Pons (tissue), 1 donor: ENCODE measurements at regions not wholly inside any gene's neighbourhood (a gene's known extent, or its start where the extent isn't known, plus 50 kb on each side); places are given as distances from the start of the nearest gene placed in this dataset.

Experiments used
- DNase-seq: peaks from one replicate; pipeline ENCODE4 v3.0.0-alpha.2; 2016; ENCODE audit warnings: low spot score

- DNase-seq, result no peak
Observed at GRCh38 chr15:93553167-93553935, 464.3 kb upstream of the RGMA start.

DNA sequence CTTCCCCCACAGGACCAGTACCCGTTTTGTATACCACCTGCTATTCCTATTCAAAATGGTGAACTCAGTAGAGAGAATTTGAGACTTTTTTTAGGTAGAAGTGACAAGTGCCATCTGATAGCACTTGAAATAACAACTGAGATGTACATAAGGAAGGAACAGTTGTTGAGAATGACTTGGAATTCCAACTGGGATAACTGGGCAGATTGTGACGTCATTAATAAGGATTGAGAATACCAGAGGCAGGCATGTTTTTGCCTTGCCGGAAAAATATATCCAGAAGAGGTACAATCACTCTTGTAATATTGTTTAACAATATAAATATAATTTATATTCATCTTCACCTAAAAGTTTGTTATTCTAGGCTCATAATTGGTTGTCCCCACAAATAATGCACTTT is 454.1 kb upstream of the RGMA start:
- no peak for DNase-seq

GRCh38 chr15:93527374-93528050 is 438.5 kb upstream of the RGMA start:
- peak; percentile 17 for DNase-seq

DNA sequence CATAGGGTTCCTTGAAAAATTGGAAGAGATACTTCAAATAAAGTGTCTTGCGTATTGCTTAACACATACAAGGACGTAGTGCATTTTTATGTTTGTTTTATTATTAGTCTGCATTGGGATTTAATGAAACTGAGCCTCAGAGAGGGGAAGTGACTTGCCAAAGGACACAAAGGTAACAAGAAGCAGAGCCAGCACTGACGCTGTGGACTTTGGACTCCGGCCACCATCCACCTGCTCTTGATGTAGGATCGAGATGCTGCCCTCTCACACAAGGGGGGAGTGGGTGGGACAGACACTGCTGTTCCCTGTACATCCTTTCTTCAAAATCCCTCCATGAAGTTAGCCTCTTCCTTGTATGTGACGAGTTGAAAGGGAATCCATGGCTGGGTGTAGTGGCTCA is 435.4 kb upstream of the RGMA start:
- DNase-seq, result no peak

- DNase-seq, result no peak
Observed at GRCh38 chr15:93523481-93523880, 434.5 kb upstream of the RGMA start.

DNA sequence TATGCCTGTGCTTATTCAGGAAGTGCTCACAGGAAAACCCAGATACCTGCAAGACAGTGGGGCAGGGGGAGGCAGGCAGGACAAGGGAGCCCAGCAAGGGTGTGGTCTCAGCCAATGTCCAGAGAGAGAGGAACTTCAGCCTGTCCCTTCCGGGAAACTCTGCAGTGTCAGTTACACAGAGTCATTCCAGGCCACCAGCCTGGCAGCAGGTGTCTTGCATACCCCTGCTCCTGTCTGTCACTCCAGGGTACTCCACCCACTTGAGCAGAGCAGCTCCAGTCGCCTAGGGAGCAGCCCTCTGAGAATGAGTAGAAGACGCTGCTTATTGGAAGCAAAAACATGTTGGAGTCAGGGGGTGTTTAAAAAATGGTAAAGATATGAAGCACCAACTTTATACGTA is 431.2 kb upstream of the RGMA start:
- no peak for DNase-seq

- DNase-seq, result no peak
Observed at GRCh38 chr15:93519599-93519998, 430.6 kb upstream of the RGMA start.

DNA sequence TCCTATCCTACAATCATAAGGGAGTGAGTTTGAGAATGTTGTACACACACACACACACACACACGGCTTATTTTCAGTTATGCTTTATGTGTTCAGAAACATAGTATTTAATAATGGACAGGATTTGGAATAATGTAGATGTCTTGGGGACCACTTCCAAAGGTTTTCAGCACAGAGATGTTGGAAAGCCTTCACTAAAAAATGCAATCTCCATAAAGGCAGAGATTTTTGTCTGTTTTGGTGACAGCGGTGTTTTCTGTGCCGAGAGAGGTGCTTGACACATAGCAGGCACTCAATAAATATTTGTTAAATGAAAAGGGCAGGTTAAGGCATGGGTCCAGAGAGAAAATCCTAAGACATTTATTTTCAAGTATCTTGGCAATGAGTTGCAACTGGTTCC is 428.2 kb upstream of the RGMA start:
- no peak for DNase-seq

- DNase-seq, result peak; percentile 6
Observed at GRCh38 chr15:93515256-93516051, 426.4 kb upstream of the RGMA start.

GRCh38 chr15:93506646-93507045 is 417.6 kb upstream of the RGMA start:
- DNase-seq, result no peak

DNA sequence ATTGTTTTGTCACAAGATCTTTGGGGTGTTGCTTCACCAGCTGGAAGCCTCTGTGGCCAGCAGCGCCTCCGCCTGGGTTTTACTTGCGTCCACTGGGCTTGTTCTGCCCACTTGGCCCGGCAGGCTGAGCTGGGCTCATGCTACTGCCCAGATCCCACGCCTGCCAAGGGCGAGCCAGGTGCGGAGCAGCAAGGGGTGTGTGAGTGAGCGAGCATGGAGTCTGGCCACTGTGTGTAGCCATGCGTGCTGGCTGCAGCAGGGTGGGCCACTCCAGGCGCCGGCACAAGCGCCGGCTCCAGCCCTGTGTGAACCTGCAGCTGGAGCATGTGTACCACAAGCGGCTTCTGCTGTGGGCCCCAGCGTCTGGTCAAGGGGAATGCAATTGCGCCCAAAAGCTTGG is 416.5 kb upstream of the RGMA start:
- DNase-seq, result no peak

- no peak for DNase-seq
Observed at GRCh38 chr15:93501946-93502345, 412.9 kb upstream of the RGMA start.

DNA sequence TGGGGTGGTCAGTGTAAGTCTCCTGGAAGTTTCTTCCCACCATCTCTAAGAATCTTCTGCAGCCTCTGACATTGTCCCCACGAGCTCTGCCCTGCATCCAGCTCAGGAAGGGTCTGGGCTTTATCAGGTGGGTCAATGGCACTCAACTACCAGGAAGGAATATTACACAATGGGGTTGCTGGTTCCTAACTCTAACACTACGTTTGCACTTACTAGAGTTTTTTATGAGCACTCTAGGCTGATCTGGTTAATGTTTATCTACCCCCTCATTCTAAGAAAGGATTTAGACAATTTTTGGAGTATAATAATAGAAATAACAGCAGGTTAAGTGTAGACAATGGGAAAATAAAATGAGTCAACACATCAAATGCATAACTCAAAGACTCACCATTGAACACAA is 411.1 kb upstream of the RGMA start:
- no peak for DNase-seq

GRCh38 chr15:93497291-93497690 is 408.3 kb upstream of the RGMA start:
- no peak for DNase-seq

DNA sequence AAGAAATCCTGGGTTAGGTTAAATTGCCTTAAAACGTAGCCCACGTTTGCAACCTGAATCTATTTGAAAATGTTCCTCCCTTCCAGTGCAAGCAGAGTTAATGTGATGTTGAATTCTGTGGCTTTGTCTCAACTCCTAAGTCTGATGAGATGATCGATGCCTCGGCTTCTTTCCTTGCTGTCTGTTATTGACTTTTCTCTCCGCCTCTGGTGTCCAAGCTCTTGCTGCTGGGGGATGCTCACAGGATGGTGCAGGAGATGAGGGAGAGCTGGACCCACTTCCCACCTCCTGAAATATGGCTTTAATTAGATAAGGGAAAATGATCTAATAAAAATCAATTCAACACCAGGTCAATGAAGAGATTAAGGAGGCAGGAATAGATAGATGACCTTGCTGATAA is 407.9 kb upstream of the RGMA start:
- DNase-seq, result no peak

DNA sequence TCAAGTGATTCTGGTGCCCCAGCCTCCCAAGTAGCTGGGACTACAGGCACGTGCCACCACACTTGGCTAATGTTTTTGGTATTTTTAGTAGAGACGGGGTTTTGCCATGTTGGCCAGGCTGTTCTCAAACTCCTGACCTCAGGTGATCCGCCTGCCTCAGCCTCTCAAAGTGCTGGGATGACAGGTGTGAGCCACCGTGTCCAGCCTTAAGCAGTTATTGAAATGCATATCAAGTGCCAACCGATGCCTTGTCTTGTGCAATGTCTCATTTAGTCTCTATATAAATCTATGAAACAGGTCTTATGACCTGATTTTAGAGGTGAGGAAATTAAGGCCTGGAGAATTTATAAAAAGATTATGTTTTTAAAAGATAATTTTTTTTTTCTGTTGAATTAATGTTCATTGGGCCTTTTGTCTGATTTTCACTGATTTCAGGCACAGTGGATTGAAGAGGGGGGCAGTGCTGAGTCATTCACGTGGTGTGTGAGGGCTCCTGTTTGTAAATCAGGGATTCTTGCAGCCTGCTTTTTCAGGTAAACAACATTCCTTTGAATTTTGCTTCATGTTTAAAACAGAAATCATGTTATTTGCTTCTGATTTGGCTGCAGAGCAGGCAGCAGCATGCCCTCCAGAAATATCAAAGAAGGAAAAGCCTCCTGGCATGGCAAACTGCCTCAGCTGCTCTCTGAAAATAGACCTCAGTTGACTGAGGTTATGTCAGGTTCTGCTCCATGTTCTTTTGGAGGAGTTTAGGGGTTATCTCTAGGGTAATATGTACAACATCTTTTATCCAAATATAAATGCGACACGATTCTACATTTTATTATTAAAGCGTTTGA is 407.0 kb upstream of the RGMA start:
- no peak for DNase-seq

DNA sequence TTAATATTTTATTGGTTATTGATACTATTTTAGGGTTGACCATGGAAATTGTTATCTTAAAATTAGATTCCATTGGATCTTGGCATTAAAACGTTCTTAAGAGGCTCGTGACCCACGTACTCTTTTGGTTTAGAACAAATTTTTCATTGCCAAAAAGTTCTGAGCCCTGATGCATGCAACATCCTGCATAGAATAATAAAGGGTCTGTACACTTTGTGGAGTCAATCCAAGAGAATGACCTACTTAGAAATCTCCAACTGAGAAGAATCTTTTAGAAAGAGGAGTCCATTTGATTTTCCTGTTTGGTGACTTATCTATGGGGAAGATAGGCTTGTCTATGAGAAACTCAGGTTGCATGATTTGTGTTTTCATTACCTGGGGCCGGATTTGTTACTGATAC is 404.2 kb upstream of the RGMA start:
- peak; percentile 20 for DNase-seq

DNA sequence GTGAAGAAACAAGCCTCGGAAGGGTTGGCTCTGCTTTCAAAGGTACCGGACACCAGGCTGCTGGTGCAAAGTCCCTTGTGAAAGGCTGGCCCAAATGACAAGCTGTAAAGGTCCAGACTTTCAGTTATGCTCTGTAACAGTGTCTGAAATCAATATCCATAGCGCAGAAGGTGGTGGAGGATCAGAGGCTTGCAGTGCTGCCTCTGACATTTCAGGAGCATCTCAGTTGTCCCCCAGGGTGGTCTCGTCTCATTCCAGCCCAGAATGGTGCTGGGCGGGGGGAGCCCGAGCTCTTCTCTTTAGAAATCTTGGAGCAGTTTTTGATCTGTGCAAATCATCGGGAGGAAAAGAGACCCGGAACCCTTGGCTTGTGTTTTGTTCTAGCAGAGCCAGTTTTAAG is 402.3 kb upstream of the RGMA start:
- DNase-seq, result no peak

DNA sequence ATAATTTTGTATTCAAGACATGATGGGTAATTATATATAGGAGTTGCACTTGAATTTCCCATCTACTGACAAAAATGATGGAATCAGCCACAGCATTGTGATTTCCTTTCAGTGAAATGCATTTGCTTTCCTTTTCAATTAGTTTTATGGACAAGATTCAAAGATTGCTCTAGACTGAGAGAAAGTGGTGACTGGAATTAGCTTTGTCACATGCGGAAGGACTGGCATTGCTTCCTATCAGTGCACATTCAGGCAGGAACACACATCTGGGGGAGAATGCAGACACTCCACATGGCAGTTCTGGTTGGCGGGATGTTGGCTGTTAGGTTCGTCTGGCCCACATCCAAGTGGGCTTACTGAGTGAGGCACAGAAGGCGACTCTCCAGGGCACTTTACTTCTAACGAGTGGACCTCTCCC is 399.3 kb upstream of the RGMA start:
- DNase-seq, result no peak

GRCh38 chr15:93486407-93487117 is 397.6 kb upstream of the RGMA start:
- no peak for DNase-seq
